ENCODE measurements at regions not wholly inside any gene's neighbourhood (a gene's known extent, or its start where the extent isn't known, plus 50 kb on each side); places are given as distances from the start of the nearest gene placed in this dataset.

GRCh38 chr5:152237531-152237930 lies 167.5 kb downstream of the NMUR2 start:
- Histone ChIP-seq H3K9me3 (replicated peaks; ENCODE audit: control insufficient read depth, insufficient read depth, low read length) (no peaks in the 10 kb centered on the region), H3K27me3 (ENCODE audit: control insufficient read depth in 2 of 2, insufficient read depth in 2 of 2, low read length in 2 of 2) (no peaks in the 10 kb centered on the region), H3K4me2 (ENCODE audit: insufficient read depth, low read length) (no peak overlapping the region), H3K36me3 (ENCODE audit: control insufficient read depth in 2 of 2, extremely low read depth in 1 of 2, insufficient read depth in 2 of 2, low read length in 2 of 2) (no peaks in the 10 kb centered on the region), H4K20me1 (replicated peaks; ENCODE audit: control insufficient read depth, extremely low read depth, insufficient read depth, low read length) (no peaks in the 10 kb centered on the region), H3K9me1 (replicated peaks; ENCODE audit: control insufficient read depth, extremely low read depth, insufficient read depth, low read length) (no peaks in the 10 kb centered on the region), H3K79me2 (ENCODE audit: control insufficient read depth, insufficient read depth, low read length) (no peaks in the 10 kb centered on the region), H3K4me3 (replicated peaks in 1 of 3; ENCODE audit: insufficient read depth in 1 of 3, low read depth in 1 of 3, low read length in 3 of 3) (no peak overlapping the region), H3K27ac (ENCODE audit: insufficient read depth, low read depth, low read length) (no peak overlapping the region), H2AFZ (ENCODE audit: low read depth, low read length) (no peak overlapping the region), H3K9ac (replicated peaks; ENCODE audit: extremely low read depth, insufficient read depth, low read length) (no peak overlapping the region), H3K4me1 (ENCODE audit: control insufficient read depth, extremely low read depth, insufficient read depth, low read length) (no peaks in the 10 kb centered on the region)
- ChIA-PET POLR2A (no interaction called here), CTCF (no interaction called here)
- no peak for TF ChIP-seq POLR2AphosphoS5 (IDR thresholded peaks at IDR 0.05; ENCODE audit: insufficient read depth, low read depth, low read length)
- no peak for TF ChIP-seq JUN (IDR thresholded peaks at IDR 0.05; ENCODE audit: borderline replicate concordance, insufficient read depth, insufficient read length, low read depth)
- TF ChIP-seq FOS (IDR thresholded peaks at IDR 0.05; ENCODE audit: borderline replicate concordance, insufficient read depth, low read length), result no peak
- TF ChIP-seq MAX (IDR thresholded peaks at IDR 0.05; ENCODE audit: insufficient read depth, insufficient read length), result no peak
- no peak for TF ChIP-seq MYC (IDR thresholded peaks at IDR 0.05; ENCODE audit: low read depth, low read length)
- TF ChIP-seq GATA2 (IDR thresholded peaks at IDR 0.05; ENCODE audit: insufficient read depth, insufficient read length, low read depth, low read length), result no peak
- no peak for TF ChIP-seq POLR2A (IDR thresholded peaks at IDR 0.05; ENCODE audit: low read depth, low read length)
- TF ChIP-seq CTCF (IDR thresholded peaks at IDR 0.05; ENCODE audit: extremely low read depth in 1 of 2, insufficient read depth in 1 of 2, low read depth in 1 of 2, low read length in 2 of 2), result no peak
- TF ChIP-seq EZH2 (IDR thresholded peaks at IDR 0.05; ENCODE audit: borderline replicate concordance, low read depth, low read length, severe bottlenecking), result no peak
- dilution Hi-C loops (cut with MboI; ENCODE audit: extremely low pct_ligation_motif_present, low sequenced_read_pairs), result no loop called here
- intact Hi-C loops (cut with micrococcal nuclease), result no loop called here
- DNase-seq (ENCODE audit: low read depth, low spot score) (no peak), FAIRE-seq (no peak)
- no TSS peak for BruUV-seq (replicated peaks)

Data from endothelial cell of umbilical vein (primary cell).